ENCODE measurements at regions not wholly inside any gene's neighbourhood (a gene's known extent, or its start where the extent isn't known, plus 50 kb on each side); places are given as distances from the start of the nearest gene placed in this dataset.

- TF ChIP-seq POLR2A (IDR thresholded peaks at IDR 0.05; ENCODE audit: low read length) (no peak), GATA1 (IDR thresholded peaks at IDR 0.05; ENCODE audit: low read depth, low read length) (no peak)
Observed at GRCh38 chr2:4866198-4866597, 826.0 kb upstream of the SOX11 start.
